GM13977 (cell line): ENCODE measurements at regions not wholly inside any gene's neighbourhood (a gene's known extent, or its start where the extent isn't known, plus 50 kb on each side); places are given as distances from the start of the nearest gene placed in this dataset.

Source experiments
- DNase-seq: peaks from one replicate; pipeline ENCODE4 v3.0.0; 2012; ENCODE audit warnings: low spot score
- in situ Hi-C: fragments of 300-500 bp; cut with MboI; formaldehyde crosslinking; loops from one replicate; pipeline ENCODE4 v1.12.0; 2022; ENCODE audit warnings: low sequenced_read_pairs, low pct_unique_long_range_greater_than_20kb, mixed read lengths, inconsistent platforms; ENCODE audit not compliant: unreplicated experiment
- TF ChIP-seq, protein P1 (sequence below): IDR thresholded peaks from 2 replicates; pipeline ENCODE4 v1.5.1; 2012; ENCODE audit warnings: mild to moderate bottlenecking, control low read depth; ENCODE audit not compliant: insufficient read depth; ENCODE audit errors: extremely low read depth, missing control alignments

DNA sequence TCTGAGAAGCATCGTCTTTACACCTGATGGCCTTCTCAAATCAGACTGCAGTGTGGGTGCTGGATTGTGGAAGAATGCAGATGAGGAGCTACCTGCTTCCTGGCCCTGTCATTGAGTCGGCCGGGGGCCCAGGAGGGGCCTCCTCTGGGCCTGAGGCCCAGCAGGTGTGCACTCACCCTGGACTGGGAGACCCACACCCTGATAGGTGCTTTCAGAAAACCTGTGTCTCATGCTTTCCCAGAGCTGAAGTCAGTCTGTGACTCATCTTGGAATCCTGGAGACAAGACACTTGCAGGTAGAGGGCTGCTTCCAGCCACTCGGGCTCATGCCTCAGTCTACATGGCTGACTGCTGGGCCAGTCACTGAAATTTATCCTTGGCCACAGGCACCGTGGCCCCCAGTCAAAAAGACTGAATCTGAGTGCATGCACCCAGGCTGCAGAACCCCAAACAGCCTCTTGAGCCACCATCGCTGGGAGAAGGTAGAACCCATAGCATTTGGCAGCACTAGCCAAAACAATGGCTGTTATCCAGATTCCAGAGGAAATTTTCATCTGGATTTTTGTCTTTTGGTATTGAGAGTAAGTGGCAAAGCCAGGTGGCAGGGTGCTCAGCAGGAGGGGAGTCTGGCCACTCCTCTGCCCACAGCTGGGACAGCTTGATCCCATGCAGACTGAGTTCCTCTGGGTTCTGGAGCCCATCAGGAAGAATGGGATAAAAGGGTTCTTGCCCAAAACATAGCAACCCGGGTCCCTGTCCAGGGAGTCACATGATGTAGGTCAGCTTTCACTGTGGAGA, 182.0 kb upstream of the CST7 start:
- in situ Hi-C loops: no loop called here
- TF ChIP-seq, protein P1, sequence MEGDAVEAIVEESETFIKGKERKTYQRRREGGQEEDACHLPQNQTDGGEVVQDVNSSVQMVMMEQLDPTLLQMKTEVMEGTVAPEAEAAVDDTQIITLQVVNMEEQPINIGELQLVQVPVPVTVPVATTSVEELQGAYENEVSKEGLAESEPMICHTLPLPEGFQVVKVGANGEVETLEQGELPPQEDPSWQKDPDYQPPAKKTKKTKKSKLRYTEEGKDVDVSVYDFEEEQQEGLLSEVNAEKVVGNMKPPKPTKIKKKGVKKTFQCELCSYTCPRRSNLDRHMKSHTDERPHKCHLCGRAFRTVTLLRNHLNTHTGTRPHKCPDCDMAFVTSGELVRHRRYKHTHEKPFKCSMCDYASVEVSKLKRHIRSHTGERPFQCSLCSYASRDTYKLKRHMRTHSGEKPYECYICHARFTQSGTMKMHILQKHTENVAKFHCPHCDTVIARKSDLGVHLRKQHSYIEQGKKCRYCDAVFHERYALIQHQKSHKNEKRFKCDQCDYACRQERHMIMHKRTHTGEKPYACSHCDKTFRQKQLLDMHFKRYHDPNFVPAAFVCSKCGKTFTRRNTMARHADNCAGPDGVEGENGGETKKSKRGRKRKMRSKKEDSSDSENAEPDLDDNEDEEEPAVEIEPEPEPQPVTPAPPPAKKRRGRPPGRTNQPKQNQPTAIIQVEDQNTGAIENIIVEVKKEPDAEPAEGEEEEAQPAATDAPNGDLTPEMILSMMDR: no peak
- DNase-seq: no peak

DNA sequence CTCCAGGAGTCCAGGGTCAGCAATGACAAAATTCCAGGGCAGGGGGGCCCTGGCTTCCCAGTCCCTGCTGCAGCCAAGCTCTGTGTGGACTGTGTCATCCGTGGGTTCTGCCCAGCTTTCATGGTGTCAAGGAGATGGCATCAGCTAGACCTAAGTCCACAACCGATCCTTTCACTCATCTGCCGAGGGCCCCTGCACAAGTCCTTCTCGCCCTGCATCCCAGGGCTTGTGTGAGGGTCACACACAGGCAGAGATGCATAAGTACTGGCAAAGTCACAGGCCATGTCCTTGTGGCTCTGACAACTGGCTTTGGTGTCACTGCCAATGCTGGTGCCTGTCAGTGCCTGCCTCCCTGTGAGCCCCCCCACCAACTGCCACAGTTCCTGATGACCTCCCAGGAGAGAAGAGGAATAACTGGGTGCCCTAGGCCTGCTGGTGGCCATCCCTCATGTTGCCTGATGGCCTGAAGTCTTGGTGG, 181.4 kb upstream of the CST7 start:
- in situ Hi-C loops: no loop called here
- no peak for DNase-seq

DNA sequence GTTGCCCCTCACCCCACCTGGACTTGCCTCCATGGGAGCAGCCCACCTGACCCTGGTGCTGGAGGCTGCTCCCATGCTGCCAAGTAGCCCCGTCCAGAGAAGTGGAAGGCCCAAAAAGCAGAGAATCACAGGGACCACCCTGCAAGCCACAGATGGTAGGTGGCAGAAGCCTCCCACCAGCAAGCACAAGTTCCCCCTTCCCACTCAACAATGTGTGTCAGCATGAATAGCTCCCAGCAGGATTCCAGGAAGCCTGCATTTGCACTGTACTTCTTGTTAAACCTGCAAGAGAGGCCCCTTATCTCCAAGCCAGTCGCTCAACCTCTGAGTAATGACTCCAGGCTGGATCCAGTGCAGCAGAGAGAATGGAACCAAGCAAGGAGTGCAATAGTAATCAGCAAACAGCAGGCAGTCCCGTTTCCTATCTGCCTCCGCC, 180.8 kb upstream of the CST7 start:
- TF ChIP-seq, protein P1: no peak
- DNase-seq: no peak
- in situ Hi-C loops: no loop called here

More for the DNA sequence above, 181.4 kb upstream of the CST7 start:
- TF ChIP-seq, protein P1: no peak

DNA sequence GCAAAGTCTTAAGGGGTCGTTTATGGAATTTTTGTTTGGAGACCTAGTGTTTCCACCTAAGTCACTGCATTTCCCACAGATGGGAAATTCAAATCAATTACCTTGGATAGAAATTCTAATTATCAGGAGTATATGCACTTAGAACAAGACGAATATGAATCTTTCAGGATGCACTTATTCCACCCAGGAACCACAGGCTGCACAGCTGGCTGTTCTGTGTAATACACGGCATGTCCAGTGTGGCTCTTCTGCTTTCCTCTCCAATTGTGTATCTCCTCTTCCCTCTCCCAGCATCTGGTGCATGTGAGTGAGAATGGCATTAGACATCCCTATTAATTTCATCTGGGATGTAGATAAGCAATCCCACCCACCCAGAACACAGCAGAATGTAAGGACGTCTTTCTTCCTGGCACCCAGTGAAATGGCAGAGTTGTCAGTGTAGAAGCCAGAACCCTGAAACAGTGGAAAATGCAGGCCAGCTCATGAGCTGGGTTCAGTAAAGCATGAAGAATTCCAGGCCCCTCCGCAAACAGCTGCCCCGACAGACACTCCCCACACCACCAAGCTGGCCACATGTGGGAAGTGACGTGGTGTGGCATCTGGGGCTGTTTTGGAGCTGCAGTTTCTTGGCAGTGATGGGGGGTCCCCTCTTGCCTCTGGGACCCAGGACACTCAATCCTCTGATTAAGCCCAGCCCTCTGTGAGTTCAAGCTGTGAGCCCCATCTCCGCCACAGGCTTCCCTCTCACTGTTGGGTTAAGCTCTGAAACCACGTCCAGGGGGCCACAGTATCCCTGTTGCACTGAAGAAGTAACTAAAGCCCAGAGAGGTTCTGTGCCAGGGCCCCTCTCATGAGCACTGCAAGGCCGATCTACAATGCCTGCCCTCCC, 180.1 kb upstream of the CST7 start:
- TF ChIP-seq, protein P1: no peak
- in situ Hi-C loops: no loop called here
- no peak for DNase-seq

DNA sequence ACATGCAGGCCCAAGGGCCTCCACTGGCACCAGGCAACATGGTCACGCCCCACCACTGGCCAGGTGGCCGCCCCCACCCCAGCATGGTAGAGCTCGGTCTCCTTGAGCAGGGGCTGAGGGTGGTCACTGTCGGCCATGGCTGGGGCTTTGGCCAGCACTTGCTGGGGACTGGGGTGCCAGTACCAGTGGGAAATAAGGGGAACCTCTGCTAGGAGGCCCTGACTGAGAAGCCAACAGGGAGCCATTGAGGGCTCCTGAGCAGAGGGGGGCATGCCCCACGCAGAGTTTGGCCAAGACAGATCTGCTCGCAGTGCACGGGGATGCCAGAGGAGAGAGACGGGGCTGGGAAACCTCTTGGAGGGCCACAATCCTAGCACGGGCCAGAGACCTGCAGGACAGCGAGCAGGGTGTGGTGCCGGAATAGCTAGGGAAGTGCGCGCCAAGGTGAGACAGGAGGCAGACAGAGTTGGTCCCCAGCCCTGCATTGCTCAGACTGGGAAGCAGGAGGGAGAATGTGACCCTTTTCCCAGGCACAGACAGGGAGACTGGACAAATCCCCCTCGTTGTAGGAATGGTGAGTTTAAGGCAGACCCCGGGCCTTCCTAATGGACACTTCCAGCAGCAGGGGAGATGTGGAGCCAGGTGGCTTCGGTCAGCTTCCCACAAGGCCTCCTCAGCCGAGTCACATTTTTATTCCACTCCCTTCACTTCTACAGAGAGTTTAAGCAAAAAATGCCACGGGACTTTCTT, 179.0 kb upstream of the CST7 start:
- DNase-seq: no peak
- TF ChIP-seq, protein P1: no peak
- in situ Hi-C loops: no loop called here
